NCI-H187 (cell line): ENCODE measurements at regions not wholly inside any gene's neighbourhood (a gene's known extent, or its start where the extent isn't known, plus 50 kb on each side); places are given as distances from the start of the nearest gene placed in this dataset.

ENCODE experiments used
- DNase-seq, 2 experiments: peaks; one replicate each; lab custom pipeline; 2025; lab: John Stamatoyannopoulos, UW

GRCh38 chr15:62802612-62803011 lies 239.9 kb upstream of the TPM1 start:
- no peak for DNase-seq

- DNase-seq: no peak
Observed at GRCh38 chr15:62803856-62804400, 238.6 kb upstream of the TPM1 start.

GRCh38 chr15:62805502-62805901 lies 237.0 kb upstream of the TPM1 start:
- DNase-seq: no peak

GRCh38 chr15:62807539-62808130 lies 234.9 kb upstream of the TPM1 start:
- no peak for DNase-seq

- DNase-seq: no peak
Observed at GRCh38 chr15:62809115-62809967, 233.2 kb upstream of the TPM1 start.

- no peak for DNase-seq
Observed at GRCh38 chr15:62809968-62810260, 232.6 kb upstream of the TPM1 start.

GRCh38 chr15:62812515-62812835 lies 230.1 kb upstream of the TPM1 start:
- no peak for DNase-seq

- DNase-seq: no peak
Observed at GRCh38 chr15:62816342-62817069, 226.0 kb upstream of the TPM1 start.

- no peak for DNase-seq
Observed at GRCh38 chr15:62818691-62819090, 223.9 kb upstream of the TPM1 start.

- DNase-seq: no peak
Observed at GRCh38 chr15:62821384-62822131, 221.0 kb upstream of the TPM1 start.

GRCh38 chr15:62822228-62822627 lies 220.3 kb upstream of the TPM1 start:
- no peak for DNase-seq

- no peak for DNase-seq
Observed at GRCh38 chr15:62823561-62823960, 219.0 kb upstream of the TPM1 start.

- DNase-seq: no peak
Observed at GRCh38 chr15:62824111-62825015, 218.2 kb upstream of the TPM1 start.

- no peak for DNase-seq
Observed at GRCh38 chr15:62825191-62825590, 217.4 kb upstream of the TPM1 start.

GRCh38 chr15:62826561-62826960 lies 216.0 kb upstream of the TPM1 start:
- DNase-seq: no peak

GRCh38 chr15:62828364-62828763 lies 214.2 kb upstream of the TPM1 start:
- DNase-seq: no peak

- DNase-seq: no peak
Observed at GRCh38 chr15:62832231-62832630, 210.3 kb upstream of the TPM1 start.

GRCh38 chr15:62833646-62834045 lies 208.9 kb upstream of the TPM1 start:
- no peak for DNase-seq

- no peak for DNase-seq
Observed at GRCh38 chr15:62834686-62835329, 207.7 kb upstream of the TPM1 start.

- no peak for DNase-seq
Observed at GRCh38 chr15:62835351-62835750, 207.2 kb upstream of the TPM1 start.

- DNase-seq: no peak
Observed at GRCh38 chr15:62835762-62836161, 206.8 kb upstream of the TPM1 start.
